HepG2 (cell line): ENCODE measurements at regions not wholly inside any gene's neighbourhood (a gene's known extent, or its start where the extent isn't known, plus 50 kb on each side); places are given as distances from the start of the nearest gene placed in this dataset.

Experiments used
- CAMTA2 ChIP-seq: sonication (generic); formaldehyde crosslinking; IDR thresholded peaks from 2 replicates; pipeline ENCODE4 v1.4.0; 2020; ENCODE audit warnings: mild to moderate bottlenecking, missing genetic modification reagents, borderline replicate concordance
- CCDC6 ChIP-seq: sonication (generic); formaldehyde crosslinking; IDR thresholded peaks from 2 replicates; pipeline ENCODE4 v1.8.1; 2022; ENCODE audit warnings: mild to moderate bottlenecking, missing genetic modification reagents, moderate library complexity
- MIER3 ChIP-seq: IDR thresholded peaks from 2 replicates; pipeline ENCODE4 v1.6.1; 2016; ENCODE audit warnings: missing compliant biosample characterization, borderline replicate concordance
- MLLT10 ChIP-seq: sonication (generic); formaldehyde crosslinking; IDR thresholded peaks from 2 replicates; pipeline ENCODE4 v1.4.0; 2020; ENCODE audit warnings: missing genetic modification reagents
- NFKBIZ ChIP-seq: IDR thresholded peaks from 2 replicates; pipeline ENCODE4 v1.6.1; 2018; ENCODE audit warnings: missing genetic modification reagents, missing compliant biosample characterization
- NKX3-1 ChIP-seq: sonication (generic); formaldehyde crosslinking; IDR thresholded peaks from 2 replicates; pipeline ENCODE4 v1.5.0; 2020; ENCODE audit warnings: missing genetic modification reagents
- SIX4 ChIP-seq: sonication (generic); formaldehyde crosslinking; IDR thresholded peaks from 2 replicates; pipeline ENCODE4 v1.4.0; 2020; ENCODE audit warnings: missing genetic modification reagents
- SRF ChIP-seq: IDR thresholded peaks from 2 replicates; pipeline ENCODE4 v1.6.1; 2011; ENCODE audit warnings: mild to moderate bottlenecking, low read depth, low read length, moderate library complexity
- ZNF615 ChIP-seq: sonication (generic); formaldehyde crosslinking; IDR thresholded peaks from 2 replicates; pipeline ENCODE4 v1.5.0; 2020; ENCODE audit warnings: mild to moderate bottlenecking, missing genetic modification reagents, borderline replicate concordance
- TF ChIP-seq, protein P1 (sequence below): sonication (generic); formaldehyde crosslinking; IDR thresholded peaks from 2 replicates; pipeline ENCODE4 v1.5.0; 2020; ENCODE audit warnings: mild to moderate bottlenecking, missing genetic modification reagents, borderline replicate concordance
- TF ChIP-seq, protein P2 (sequence below): sonication (generic); formaldehyde crosslinking; IDR thresholded peaks from 2 replicates; pipeline ENCODE4; 2020; ENCODE audit warnings: missing genetic modification reagents, mild to moderate bottlenecking, borderline replicate concordance

DNA sequence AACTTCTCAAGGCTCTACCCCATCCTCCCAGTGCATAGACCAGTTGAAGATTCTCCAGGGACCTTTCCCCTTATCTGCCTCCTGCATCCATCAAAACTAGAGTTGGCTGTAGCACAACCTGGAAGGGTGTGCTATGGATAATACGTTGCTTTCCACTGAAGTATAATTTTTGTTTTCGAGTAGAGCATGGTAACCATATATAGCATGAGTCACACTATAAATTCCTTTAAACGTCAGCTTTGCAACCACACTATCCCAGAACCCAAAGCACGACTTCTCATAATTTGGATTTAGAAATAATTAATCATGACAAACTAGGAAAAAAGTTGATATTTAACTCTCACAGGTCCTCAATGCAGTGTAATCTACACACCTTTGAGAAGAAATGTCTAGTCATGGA, 138.3 kb upstream of the NBEA start (continued):
- TF ChIP-seq, protein P1, sequence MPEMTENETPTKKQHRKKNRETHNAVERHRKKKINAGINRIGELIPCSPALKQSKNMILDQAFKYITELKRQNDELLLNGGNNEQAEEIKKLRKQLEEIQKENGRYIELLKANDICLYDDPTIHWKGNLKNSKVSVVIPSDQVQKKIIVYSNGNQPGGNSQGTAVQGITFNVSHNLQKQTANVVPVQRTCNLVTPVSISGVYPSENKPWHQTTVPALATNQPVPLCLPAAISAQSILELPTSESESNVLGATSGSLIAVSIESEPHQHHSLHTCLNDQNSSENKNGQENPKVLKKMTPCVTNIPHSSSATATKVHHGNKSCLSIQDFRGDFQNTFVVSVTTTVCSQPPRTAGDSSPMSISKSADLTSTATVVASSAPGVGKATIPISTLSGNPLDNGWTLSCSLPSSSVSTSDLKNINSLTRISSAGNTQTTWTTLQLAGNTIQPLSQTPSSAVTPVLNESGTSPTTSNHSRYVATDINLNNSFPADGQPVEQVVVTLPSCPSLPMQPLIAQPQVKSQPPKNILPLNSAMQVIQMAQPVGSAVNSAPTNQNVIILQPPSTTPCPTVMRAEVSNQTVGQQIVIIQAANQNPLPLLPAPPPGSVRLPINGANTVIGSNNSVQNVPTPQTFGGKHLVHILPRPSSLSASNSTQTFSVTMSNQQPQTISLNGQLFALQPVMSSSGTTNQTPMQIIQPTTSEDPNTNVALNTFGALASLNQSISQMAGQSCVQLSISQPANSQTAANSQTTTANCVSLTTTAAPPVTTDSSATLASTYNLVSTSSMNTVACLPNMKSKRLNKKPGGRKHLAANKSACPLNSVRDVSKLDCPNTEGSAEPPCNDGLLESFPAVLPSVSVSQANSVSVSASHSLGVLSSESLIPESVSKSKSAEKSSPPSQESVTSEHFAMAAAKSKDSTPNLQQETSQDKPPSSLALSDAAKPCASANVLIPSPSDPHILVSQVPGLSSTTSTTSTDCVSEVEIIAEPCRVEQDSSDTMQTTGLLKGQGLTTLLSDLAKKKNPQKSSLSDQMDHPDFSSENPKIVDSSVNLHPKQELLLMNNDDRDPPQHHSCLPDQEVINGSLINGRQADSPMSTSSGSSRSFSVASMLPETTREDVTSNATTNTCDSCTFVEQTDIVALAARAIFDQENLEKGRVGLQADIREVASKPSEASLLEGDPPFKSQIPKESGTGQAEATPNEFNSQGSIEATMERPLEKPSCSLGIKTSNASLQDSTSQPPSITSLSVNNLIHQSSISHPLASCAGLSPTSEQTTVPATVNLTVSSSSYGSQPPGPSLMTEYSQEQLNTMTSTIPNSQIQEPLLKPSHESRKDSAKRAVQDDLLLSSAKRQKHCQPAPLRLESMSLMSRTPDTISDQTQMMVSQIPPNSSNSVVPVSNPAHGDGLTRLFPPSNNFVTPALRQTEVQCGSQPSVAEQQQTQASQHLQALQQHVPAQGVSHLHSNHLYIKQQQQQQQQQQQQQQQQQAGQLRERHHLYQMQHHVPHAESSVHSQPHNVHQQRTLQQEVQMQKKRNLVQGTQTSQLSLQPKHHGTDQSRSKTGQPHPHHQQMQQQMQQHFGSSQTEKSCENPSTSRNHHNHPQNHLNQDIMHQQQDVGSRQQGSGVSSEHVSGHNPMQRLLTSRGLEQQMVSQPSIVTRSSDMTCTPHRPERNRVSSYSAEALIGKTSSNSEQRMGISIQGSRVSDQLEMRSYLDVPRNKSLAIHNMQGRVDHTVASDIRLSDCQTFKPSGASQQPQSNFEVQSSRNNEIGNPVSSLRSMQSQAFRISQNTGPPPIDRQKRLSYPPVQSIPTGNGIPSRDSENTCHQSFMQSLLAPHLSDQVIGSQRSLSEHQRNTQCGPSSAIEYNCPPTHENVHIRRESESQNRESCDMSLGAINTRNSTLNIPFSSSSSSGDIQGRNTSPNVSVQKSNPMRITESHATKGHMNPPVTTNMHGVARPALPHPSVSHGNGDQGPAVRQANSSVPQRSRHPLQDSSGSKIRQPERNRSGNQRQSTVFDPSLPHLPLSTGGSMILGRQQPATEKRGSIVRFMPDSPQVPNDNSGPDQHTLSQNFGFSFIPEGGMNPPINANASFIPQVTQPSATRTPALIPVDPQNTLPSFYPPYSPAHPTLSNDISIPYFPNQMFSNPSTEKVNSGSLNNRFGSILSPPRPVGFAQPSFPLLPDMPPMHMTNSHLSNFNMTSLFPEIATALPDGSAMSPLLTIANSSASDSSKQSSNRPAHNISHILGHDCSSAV (CRISPR knock-in tag) = no peak
- TF ChIP-seq NKX3-1 (CRISPR knock-in tag) (no peak), MLLT10 (CRISPR knock-in tag) (no peak), SRF (no peak), MIER3 (CRISPR knock-in tag) (no peak), SIX4 (CRISPR knock-in tag) (no peak), ZNF615 (CRISPR knock-in tag) (no peak), CCDC6 (CRISPR knock-in tag) (no peak), CAMTA2 (CRISPR knock-in tag) (no peak), NFKBIZ (CRISPR knock-in tag) (no peak)
- TF ChIP-seq, protein P2, sequence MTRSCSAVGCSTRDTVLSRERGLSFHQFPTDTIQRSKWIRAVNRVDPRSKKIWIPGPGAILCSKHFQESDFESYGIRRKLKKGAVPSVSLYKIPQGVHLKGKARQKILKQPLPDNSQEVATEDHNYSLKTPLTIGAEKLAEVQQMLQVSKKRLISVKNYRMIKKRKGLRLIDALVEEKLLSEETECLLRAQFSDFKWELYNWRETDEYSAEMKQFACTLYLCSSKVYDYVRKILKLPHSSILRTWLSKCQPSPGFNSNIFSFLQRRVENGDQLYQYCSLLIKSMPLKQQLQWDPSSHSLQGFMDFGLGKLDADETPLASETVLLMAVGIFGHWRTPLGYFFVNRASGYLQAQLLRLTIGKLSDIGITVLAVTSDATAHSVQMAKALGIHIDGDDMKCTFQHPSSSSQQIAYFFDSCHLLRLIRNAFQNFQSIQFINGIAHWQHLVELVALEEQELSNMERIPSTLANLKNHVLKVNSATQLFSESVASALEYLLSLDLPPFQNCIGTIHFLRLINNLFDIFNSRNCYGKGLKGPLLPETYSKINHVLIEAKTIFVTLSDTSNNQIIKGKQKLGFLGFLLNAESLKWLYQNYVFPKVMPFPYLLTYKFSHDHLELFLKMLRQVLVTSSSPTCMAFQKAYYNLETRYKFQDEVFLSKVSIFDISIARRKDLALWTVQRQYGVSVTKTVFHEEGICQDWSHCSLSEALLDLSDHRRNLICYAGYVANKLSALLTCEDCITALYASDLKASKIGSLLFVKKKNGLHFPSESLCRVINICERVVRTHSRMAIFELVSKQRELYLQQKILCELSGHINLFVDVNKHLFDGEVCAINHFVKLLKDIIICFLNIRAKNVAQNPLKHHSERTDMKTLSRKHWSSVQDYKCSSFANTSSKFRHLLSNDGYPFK = no peak
